SK-N-SH (cell line): ENCODE measurements at regions not wholly inside any gene's neighbourhood (a gene's known extent, or its start where the extent isn't known, plus 50 kb on each side); places are given as distances from the start of the nearest gene placed in this dataset.

Experiments
- EP300 ChIP-seq, 2 experiments: IDR thresholded peaks; 2 replicates each; pipeline versions ENCODE4 v1.4.0 to v1.6.1; 2012; ENCODE audit warnings: borderline replicate concordance in 1 of 2, low read depth in 1 of 2, low read length in 1 of 2
- EZH2phosphoT487 ChIP-seq: fragments of 200-600 bp; sonication (generic); IDR thresholded peaks from 2 replicates; pipeline ENCODE4 v1.6.1; 2017; ENCODE audit warnings: low read depth, mixed run types, mild to moderate bottlenecking, antibody characterized with exemption, moderate library complexity, borderline replicate concordance
- GABPA ChIP-seq: IDR thresholded peaks from 2 replicates; pipeline ENCODE4 v1.4.0; 2012; ENCODE audit warnings: low read depth, mild to moderate bottlenecking
- GATA2 ChIP-seq: sonication (generic); formaldehyde crosslinking; IDR thresholded peaks from 2 replicates; pipeline ENCODE4 v1.5.0; 2020; ENCODE audit warnings: mild to moderate bottlenecking, missing genetic modification reagents
- NRF1 ChIP-seq: IDR thresholded peaks from 2 replicates; pipeline ENCODE4 v1.6.1; 2012; ENCODE audit warnings: low read depth, mild to moderate bottlenecking, low read length
- TEAD4 ChIP-seq: IDR thresholded peaks from 2 replicates; pipeline ENCODE4 v1.4.0; 2012; ENCODE audit warnings: mild to moderate bottlenecking, borderline replicate concordance; ENCODE audit not compliant: insufficient read depth
- YY1 ChIP-seq: IDR thresholded peaks from 2 replicates; pipeline ENCODE4 v1.4.0; 2012; ENCODE audit warnings: low read depth, mild to moderate bottlenecking
- TF ChIP-seq, protein P1 (sequence below): fragments of 200-600 bp; sonication (generic); IDR thresholded peaks from 2 replicates; pipeline ENCODE4 v1.6.1; 2017; ENCODE audit warnings: antibody characterized with exemption, mild to moderate bottlenecking, moderate library complexity
- TF ChIP-seq, protein P2 (sequence below): fragments of 150-350 bp; IDR thresholded peaks from 2 replicates; pipeline ENCODE4 v1.6.1; 2017; ENCODE audit warnings: antibody characterized with exemption, low read length, low read depth, borderline replicate concordance

DNA sequence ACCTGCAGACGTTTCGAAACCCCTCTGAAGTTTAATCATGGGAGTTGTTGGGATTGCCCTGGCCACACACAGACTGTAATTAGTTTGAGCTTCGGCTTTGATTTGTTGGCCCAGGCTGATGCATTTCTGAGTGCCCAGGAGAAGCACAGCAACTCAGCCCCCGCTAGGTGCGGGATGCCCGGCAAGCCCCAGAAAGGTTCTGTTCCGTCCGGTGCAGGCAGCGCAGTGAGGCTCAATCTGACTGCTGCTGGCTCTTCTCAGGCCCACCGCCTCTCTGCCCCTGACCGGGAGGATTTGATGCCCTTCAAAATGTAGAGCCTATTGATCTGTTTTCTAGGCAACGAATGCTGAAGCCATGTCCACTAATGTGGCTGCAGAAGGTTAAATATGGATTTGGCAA is 73.4 kb upstream of the TAF11L2 start:
- TF ChIP-seq EP300 (IDR thresholded peaks at IDR 0.05; ENCODE audit: borderline replicate concordance in 1 of 2, low read depth in 1 of 2, low read length in 1 of 2) (no peak), TEAD4 (no peak), YY1 (no peak), GATA2 (CRISPR knock-in tag) (no peak), EZH2phosphoT487 (no peak), GABPA (no peak), NRF1 (no peak)
- TF ChIP-seq, protein P1, sequence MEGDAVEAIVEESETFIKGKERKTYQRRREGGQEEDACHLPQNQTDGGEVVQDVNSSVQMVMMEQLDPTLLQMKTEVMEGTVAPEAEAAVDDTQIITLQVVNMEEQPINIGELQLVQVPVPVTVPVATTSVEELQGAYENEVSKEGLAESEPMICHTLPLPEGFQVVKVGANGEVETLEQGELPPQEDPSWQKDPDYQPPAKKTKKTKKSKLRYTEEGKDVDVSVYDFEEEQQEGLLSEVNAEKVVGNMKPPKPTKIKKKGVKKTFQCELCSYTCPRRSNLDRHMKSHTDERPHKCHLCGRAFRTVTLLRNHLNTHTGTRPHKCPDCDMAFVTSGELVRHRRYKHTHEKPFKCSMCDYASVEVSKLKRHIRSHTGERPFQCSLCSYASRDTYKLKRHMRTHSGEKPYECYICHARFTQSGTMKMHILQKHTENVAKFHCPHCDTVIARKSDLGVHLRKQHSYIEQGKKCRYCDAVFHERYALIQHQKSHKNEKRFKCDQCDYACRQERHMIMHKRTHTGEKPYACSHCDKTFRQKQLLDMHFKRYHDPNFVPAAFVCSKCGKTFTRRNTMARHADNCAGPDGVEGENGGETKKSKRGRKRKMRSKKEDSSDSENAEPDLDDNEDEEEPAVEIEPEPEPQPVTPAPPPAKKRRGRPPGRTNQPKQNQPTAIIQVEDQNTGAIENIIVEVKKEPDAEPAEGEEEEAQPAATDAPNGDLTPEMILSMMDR = no peak
- TF ChIP-seq, protein P2, sequence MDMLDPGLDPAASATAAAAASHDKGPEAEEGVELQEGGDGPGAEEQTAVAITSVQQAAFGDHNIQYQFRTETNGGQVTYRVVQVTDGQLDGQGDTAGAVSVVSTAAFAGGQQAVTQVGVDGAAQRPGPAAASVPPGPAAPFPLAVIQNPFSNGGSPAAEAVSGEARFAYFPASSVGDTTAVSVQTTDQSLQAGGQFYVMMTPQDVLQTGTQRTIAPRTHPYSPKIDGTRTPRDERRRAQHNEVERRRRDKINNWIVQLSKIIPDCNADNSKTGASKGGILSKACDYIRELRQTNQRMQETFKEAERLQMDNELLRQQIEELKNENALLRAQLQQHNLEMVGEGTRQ = no peak
